ENCODE measurements at regions not wholly inside any gene's neighbourhood (a gene's known extent, or its start where the extent isn't known, plus 50 kb on each side); places are given as distances from the start of the nearest gene placed in this dataset.

- Histone ChIP-seq H3K4me2 (replicated peaks; ENCODE audit: extremely low read depth, low read length, poor library complexity, severe bottlenecking) (no peak overlapping the region), H3K79me2 (ENCODE audit: insufficient read depth, low read length) (no peaks in the 10 kb centered on the region), H3K9me3 (replicated peaks in 1 of 2; ENCODE audit: control insufficient read depth in 1 of 2, insufficient read depth in 1 of 2, low read length in 2 of 2) (no peaks in the 10 kb centered on the region), H3K9ac (ENCODE audit: insufficient read depth, low read length, poor library complexity, severe bottlenecking) (no peak overlapping the region), H3K4me1 (ENCODE audit: control insufficient read depth in 1 of 2, insufficient read depth in 2 of 2, low read length in 2 of 2) (no peaks in the 10 kb centered on the region), H4K20me1 (ENCODE audit: insufficient read depth, low read length) (no peaks in the 10 kb centered on the region), H3K27me3 (ENCODE audit: control insufficient read depth in 2 of 2, insufficient read depth in 2 of 2, low read length in 2 of 2) (no peaks in the 10 kb centered on the region), H2AFZ (ENCODE audit: insufficient read depth, low read depth, low read length, poor library complexity, severe bottlenecking) (no peak overlapping the region), H3K27ac (ENCODE audit: low read depth in 1 of 2, low read length in 2 of 2) (no peak overlapping the region), H3K4me3 (replicated peaks in 1 of 3; ENCODE audit: low read depth in 2 of 3, low read length in 3 of 3) (no peak overlapping the region), H3K36me3 (replicated peaks in 1 of 2; ENCODE audit: control insufficient read depth in 1 of 2, insufficient read depth in 2 of 2, low read length in 2 of 2) (no peaks in the 10 kb centered on the region)
- Mint-ChIP-seq H3K9me3 (peaks cover 0 to 5% (median 2%) of the 10 kb centered on the region in 7 donors), H3K4me1 (no peaks in the 10 kb centered on the region), H3K27me3 (ENCODE audit: low read depth in 3 of 3) (no peaks in the 10 kb centered on the region), H3K36me3 (no peaks in the 10 kb centered on the region), H3K27ac (no peak overlapping the region), H3K4me3 (no peak overlapping the region)
- DNase-seq: no peak
- TF ChIP-seq, protein P1, sequence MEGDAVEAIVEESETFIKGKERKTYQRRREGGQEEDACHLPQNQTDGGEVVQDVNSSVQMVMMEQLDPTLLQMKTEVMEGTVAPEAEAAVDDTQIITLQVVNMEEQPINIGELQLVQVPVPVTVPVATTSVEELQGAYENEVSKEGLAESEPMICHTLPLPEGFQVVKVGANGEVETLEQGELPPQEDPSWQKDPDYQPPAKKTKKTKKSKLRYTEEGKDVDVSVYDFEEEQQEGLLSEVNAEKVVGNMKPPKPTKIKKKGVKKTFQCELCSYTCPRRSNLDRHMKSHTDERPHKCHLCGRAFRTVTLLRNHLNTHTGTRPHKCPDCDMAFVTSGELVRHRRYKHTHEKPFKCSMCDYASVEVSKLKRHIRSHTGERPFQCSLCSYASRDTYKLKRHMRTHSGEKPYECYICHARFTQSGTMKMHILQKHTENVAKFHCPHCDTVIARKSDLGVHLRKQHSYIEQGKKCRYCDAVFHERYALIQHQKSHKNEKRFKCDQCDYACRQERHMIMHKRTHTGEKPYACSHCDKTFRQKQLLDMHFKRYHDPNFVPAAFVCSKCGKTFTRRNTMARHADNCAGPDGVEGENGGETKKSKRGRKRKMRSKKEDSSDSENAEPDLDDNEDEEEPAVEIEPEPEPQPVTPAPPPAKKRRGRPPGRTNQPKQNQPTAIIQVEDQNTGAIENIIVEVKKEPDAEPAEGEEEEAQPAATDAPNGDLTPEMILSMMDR (IDR thresholded peaks at IDR 0.05): no peak
- WGBS (ENCODE audit: insufficient coverage): 100% methylated on average over 1 of the region's 4 CpGs
- intact Hi-C loops (cut with micrococcal nuclease): no loop called here
These were observed 185.6 kb downstream of the RNF144A start for GRCh38 chr2:7102826-7103225.

GRCh38 chr2:7108792-7109532, 191.8 kb downstream of the RNF144A start:
- Histone ChIP-seq H3K4me2 (replicated peaks; ENCODE audit: extremely low read depth, low read length, poor library complexity, severe bottlenecking) (no peak overlapping the region), H3K79me2 (ENCODE audit: insufficient read depth, low read length) (no peaks in the 10 kb centered on the region), H3K9ac (ENCODE audit: insufficient read depth, low read length, poor library complexity, severe bottlenecking) (no peak overlapping the region), H3K4me1 (ENCODE audit: control insufficient read depth in 1 of 2, insufficient read depth in 2 of 2, low read length in 2 of 2) (no peaks in the 10 kb centered on the region), H2AFZ (ENCODE audit: insufficient read depth, low read depth, low read length, poor library complexity, severe bottlenecking) (no peak overlapping the region), H3K27me3 (ENCODE audit: control insufficient read depth in 2 of 2, insufficient read depth in 2 of 2, low read length in 2 of 2) (no peaks in the 10 kb centered on the region), H4K20me1 (ENCODE audit: insufficient read depth, low read length) (no peaks in the 10 kb centered on the region), H3K9me3 (replicated peaks in 1 of 2; ENCODE audit: control insufficient read depth in 1 of 2, insufficient read depth in 1 of 2, low read length in 2 of 2) (no peaks in the 10 kb centered on the region), H3K4me3 (replicated peaks in 1 of 3; ENCODE audit: low read depth in 2 of 3, low read length in 3 of 3) (no peak overlapping the region), H3K36me3 (replicated peaks in 1 of 2; ENCODE audit: control insufficient read depth in 1 of 2, insufficient read depth in 2 of 2, low read length in 2 of 2) (no peaks in the 10 kb centered on the region), H3K27ac (ENCODE audit: low read depth in 1 of 2, low read length in 2 of 2) (no peak overlapping the region)
- no peak for DNase-seq
- Mint-ChIP-seq H3K4me3 (no peak overlapping the region), H3K9me3 (peaks cover 0 to 2% (median 2%) of the 10 kb centered on the region in 7 donors), H3K36me3 (no peaks in the 10 kb centered on the region), H3K27me3 (ENCODE audit: low read depth in 3 of 3) (peaks cover 0 to 3% (median 0%) of the 10 kb centered on the region in 3 donors), H3K27ac (no peak overlapping the region), H3K4me1 (peaks cover 4% of the 10 kb centered on the region)
- intact Hi-C loops (cut with micrococcal nuclease): no loop called here
- 71% methylated on average over 7 of the region's 13 CpGs for WGBS (ENCODE audit: insufficient coverage)
- TF ChIP-seq, protein P1 (IDR thresholded peaks at IDR 0.05): no peak

All from CD14-positive monocyte (primary cell).